HepG2 (cell line): ENCODE measurements at regions not wholly inside any gene's neighbourhood (a gene's known extent, or its start where the extent isn't known, plus 50 kb on each side); places are given as distances from the start of the nearest gene placed in this dataset.

Source experiments
- CTCF ChIP-seq: sonication (generic); formaldehyde crosslinking; IDR thresholded peaks from 2 replicates; pipeline ENCODE4 v1.5.0; 2020; ENCODE audit warnings: mild to moderate bottlenecking, missing genetic modification reagents, moderate library complexity
- ELF3 ChIP-seq: IDR thresholded peaks from 2 replicates; pipeline ENCODE4 v1.6.1; 2016; ENCODE audit warnings: missing genetic modification reagents, missing compliant biosample characterization
- TAF1 ChIP-seq: sonication (generic); formaldehyde crosslinking; IDR thresholded peaks from 2 replicates; pipeline ENCODE4 v1.4.0; 2020; ENCODE audit warnings: missing genetic modification reagents
- TF ChIP-seq, protein P1 (sequence below), 2 experiments: sonication (generic) in 1 of 2; formaldehyde crosslinking in 1 of 2; IDR thresholded peaks; 2 replicates each; pipeline versions ENCODE4 v1.5.1 to v1.6.1; 2011 to 2020; ENCODE audit warnings: borderline replicate concordance in 1 of 2, low read depth in 1 of 2, low read length in 1 of 2, mild to moderate bottlenecking in 1 of 2, missing genetic modification reagents in 1 of 2, moderate library complexity in 1 of 2

GRCh38 chr2:185227391-185227790 lies 511.2 kb upstream of the FSIP2 start:
- no peak for TF ChIP-seq TAF1
- TF ChIP-seq ELF3 (CRISPR knock-in tag), result no peak
- TF ChIP-seq CTCF, result no peak
- TF ChIP-seq, protein P1, sequence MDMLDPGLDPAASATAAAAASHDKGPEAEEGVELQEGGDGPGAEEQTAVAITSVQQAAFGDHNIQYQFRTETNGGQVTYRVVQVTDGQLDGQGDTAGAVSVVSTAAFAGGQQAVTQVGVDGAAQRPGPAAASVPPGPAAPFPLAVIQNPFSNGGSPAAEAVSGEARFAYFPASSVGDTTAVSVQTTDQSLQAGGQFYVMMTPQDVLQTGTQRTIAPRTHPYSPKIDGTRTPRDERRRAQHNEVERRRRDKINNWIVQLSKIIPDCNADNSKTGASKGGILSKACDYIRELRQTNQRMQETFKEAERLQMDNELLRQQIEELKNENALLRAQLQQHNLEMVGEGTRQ (IDR thresholded peaks at IDR 0.05; ENCODE audit: low read depth, low read length), result no peak
- TF ChIP-seq, protein P1 (CRISPR knock-in tag; IDR thresholded peaks at IDR 0.05; ENCODE audit: borderline replicate concordance), result no peak
